Astrocyte of the spinal cord (primary cell): ENCODE measurements at regions not wholly inside any gene's neighbourhood (a gene's known extent, or its start where the extent isn't known, plus 50 kb on each side); places are given as distances from the start of the nearest gene placed in this dataset.

Experiments used
- DNase-seq: peaks from one replicate; pipeline ENCODE4 v3.0.0; 2011; ENCODE audit warnings: low read depth, low spot score
- H3K4me3 ChIP-seq: 2 replicates; pipeline ENCODE4 v1.5.1; 2011; ENCODE audit warnings: low read depth, mild to moderate bottlenecking, low read length, moderate library complexity
- in situ Hi-C: cut with HindIII; loops from 2 replicates; pipeline ENCODE4 v1.10.0; 2017; ENCODE audit warnings: low sequenced_read_pairs
- TF ChIP-seq, protein P1 (sequence below): IDR thresholded peaks from 2 replicates; pipeline ENCODE4 v1.5.1; 2012; ENCODE audit warnings: low read depth, mild to moderate bottlenecking, low read length, inconsistent platforms

- H3K4me3 ChIP-seq, result no peak overlapping the region
- TF ChIP-seq, protein P1, sequence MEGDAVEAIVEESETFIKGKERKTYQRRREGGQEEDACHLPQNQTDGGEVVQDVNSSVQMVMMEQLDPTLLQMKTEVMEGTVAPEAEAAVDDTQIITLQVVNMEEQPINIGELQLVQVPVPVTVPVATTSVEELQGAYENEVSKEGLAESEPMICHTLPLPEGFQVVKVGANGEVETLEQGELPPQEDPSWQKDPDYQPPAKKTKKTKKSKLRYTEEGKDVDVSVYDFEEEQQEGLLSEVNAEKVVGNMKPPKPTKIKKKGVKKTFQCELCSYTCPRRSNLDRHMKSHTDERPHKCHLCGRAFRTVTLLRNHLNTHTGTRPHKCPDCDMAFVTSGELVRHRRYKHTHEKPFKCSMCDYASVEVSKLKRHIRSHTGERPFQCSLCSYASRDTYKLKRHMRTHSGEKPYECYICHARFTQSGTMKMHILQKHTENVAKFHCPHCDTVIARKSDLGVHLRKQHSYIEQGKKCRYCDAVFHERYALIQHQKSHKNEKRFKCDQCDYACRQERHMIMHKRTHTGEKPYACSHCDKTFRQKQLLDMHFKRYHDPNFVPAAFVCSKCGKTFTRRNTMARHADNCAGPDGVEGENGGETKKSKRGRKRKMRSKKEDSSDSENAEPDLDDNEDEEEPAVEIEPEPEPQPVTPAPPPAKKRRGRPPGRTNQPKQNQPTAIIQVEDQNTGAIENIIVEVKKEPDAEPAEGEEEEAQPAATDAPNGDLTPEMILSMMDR, result no peak
- in situ Hi-C loops, result no loop called here
- DNase-seq, result no peak
These were observed 146.8 kb upstream of the NDST4 start for GRCh38 chr4:115260195-115260594.

DNA sequence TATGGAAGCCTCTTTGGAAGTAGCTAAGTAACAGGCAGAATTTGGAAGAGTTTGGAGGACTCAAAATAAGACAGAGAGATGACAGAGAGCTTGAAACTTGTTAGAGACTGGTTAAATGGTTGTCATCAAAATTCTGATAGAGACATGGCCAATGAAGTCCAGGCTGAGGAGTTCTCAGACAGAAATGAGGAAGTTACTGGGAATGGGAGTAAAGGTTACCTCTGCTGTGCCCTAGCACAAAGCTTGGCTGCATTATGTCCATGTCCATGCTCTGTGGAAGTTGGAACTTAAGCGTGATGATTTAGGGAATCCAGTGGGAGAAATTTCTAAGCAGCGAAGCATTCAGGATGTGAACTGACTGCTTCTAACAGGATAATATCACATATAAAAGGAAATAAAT lies 146.2 kb upstream of the NDST4 start:
- in situ Hi-C loops, result no loop called here
- DNase-seq, result no peak
- TF ChIP-seq, protein P1, result no peak
- H3K4me3 ChIP-seq, result no peak overlapping the region

GRCh38 chr4:115249808-115250207 lies 136.4 kb upstream of the NDST4 start:
- H3K4me3 ChIP-seq, result no peak overlapping the region
- TF ChIP-seq, protein P1, result no peak
- DNase-seq, result no peak
- in situ Hi-C loops, result no loop called here

DNA sequence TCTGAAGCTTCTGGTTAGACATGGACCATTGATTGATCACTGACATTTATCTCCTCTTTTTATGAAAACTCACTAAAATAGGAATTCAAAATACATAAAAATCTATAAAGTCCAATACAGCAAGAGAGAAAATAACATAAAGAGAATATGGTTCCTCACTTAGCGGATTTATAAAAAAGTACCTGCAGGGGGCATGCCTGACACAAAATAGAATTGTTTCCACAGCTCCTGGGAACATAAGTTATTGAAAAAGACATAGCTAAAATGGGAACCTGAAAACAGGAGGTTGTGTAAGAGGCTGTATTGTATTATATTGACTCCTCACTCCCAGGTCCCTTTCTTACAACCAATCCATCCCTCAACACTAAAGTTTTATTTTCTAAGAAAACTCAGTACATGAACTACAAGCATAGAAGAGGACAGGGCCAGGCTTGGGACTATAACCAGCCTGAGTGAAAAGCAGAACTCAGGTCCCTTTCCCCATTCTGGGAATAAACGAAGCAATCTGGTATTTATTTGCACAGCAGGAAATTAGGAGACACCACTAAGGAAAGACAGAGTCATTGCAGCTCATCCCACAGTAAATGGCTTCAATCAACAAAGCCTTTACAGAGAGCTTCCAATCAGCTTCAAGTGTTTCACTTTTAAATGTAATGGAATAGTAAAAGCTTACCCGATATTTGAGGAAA lies 121.1 kb upstream of the NDST4 start:
- in situ Hi-C loops, result no loop called here
- no peak overlapping the region for H3K4me3 ChIP-seq
- TF ChIP-seq, protein P1, result peak; percentile 37
- DNase-seq, result peak; percentile 12

GRCh38 chr4:115233600-115233999 lies 120.2 kb upstream of the NDST4 start:
- DNase-seq, result no peak
- in situ Hi-C loops, result no loop called here
- H3K4me3 ChIP-seq, result no peak overlapping the region
- TF ChIP-seq, protein P1, result no peak

GRCh38 chr4:115229873-115230272 lies 116.5 kb upstream of the NDST4 start:
- TF ChIP-seq, protein P1, result no peak

More at GRCh38 chr4:115229873-115230272, 116.5 kb upstream of the NDST4 start:
- in situ Hi-C loops, result no loop called here
- H3K4me3 ChIP-seq, result no peak overlapping the region
- DNase-seq, result no peak
